ENCODE measurements at regions not wholly inside any gene's neighbourhood (a gene's known extent, or its start where the extent isn't known, plus 50 kb on each side); places are given as distances from the start of the nearest gene placed in this dataset.

DNA sequence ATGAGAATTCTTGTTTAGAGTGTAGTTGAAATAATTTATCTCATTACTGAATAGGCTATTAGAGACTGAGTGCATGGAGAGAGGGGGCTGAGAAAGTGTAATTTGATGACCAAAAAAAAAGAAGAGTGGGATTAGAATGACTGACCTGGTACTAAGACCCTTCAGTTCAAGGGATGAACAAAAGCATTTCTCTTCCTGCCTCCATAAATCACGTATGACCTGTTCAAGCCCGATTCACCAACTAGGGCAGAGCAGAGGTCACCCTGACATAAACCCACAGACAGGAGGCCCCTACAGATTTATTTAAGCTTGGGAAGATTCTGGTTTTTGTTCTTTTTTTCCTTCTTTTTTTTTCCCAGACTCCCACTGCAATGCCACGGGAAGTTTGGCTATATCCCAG is 123.7 kb upstream of the COP1 start:
- TF ChIP-seq CTCF (IDR thresholded peaks at IDR 0.05): no peak
- TF ChIP-seq POLR2A (IDR thresholded peaks at IDR 0.05): no peak

All from uterus (tissue), 2 donors.